ENCODE measurements at regions not wholly inside any gene's neighbourhood (a gene's known extent, or its start where the extent isn't known, plus 50 kb on each side); places are given as distances from the start of the nearest gene placed in this dataset.
"Not testable (repeated sequence)": the region's sequence is repeated elsewhere in the genome, so short reads cannot be mapped to it uniquely, and the experiment has no call there.

DNA sequence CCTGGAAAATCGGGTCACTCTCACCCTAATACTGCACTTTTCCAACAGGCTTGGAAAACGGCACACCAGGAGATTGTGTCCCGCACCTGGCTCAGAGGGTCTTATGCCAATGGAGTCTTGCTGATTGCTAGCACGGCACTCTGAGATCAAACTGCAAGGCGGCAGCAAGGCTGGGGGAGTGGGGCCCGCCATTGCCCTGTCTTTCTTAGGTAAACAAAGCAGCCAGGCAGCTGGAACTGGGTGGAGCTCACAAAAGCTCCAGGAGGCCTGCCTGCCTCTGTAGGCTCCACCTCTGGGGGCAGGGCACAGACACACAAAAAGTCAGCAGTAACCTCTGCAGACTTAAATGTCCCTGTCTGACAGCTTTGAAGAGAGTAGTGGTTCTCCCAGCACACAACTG lies 557.9 kb upstream of the WSB1 start:
- not testable (repeated sequence) for TF ChIP-seq CTCF, POLR2A (IDR thresholded peaks at IDR 0.05)

All from lower leg skin (tissue), 3 donors.